OCI-LY3 (cell line): ENCODE measurements at regions not wholly inside any gene's neighbourhood (a gene's known extent, or its start where the extent isn't known, plus 50 kb on each side); places are given as distances from the start of the nearest gene placed in this dataset.

Experiments
- H2AFZ ChIP-seq: fragments of 200-600, 300-600 bp; shearing (Covaris generic); 2 replicates; pipeline ENCODE4 v1.6.0; 2014; ENCODE audit warnings: antibody characterized with exemption, low read depth, low read length
- H3K27ac ChIP-seq: fragments of 200-600, 300-600 bp; sonication (generic); 2 replicates; pipeline ENCODE4 v1.5.1; 2014; ENCODE audit warnings: mild to moderate bottlenecking, low read length, moderate library complexity, mixed read lengths
- H3K27me3 ChIP-seq: fragments of 200-600, 300-600 bp; sonication (generic); 2 replicates; pipeline ENCODE4 v1.6.1; 2014; ENCODE audit warnings: low read depth, low read length, mixed read lengths
- H3K36me3 ChIP-seq: fragments of 200-600, 300-600 bp; sonication (generic); replicated peaks from 2 replicates; pipeline ENCODE3; 2014; ENCODE audit warnings: low read depth, low read length, mixed read lengths
- H3K4me1 ChIP-seq: fragments of 300-600, 200-600 bp; sonication (generic); 2 replicates; pipeline ENCODE4 v1.6.1; 2014; ENCODE audit warnings: low read length, mixed read lengths
- H3K4me2 ChIP-seq: fragments of 200-600, 300-600 bp; sonication (generic); 2 replicates; pipeline ENCODE4 v1.6.1; 2014; ENCODE audit warnings: low read length, mixed read lengths
- H3K4me3 ChIP-seq: fragments of 300-600, 200-600 bp; sonication (generic); 2 replicates; pipeline ENCODE4 v1.5.1; 2014; ENCODE audit warnings: antibody characterized with exemption, mild to moderate bottlenecking, low read length, moderate library complexity
- H3K79me2 ChIP-seq: fragments of 300-600, 200-600 bp; shearing (Covaris generic); 2 replicates; pipeline ENCODE4 v1.6.1; 2014; ENCODE audit warnings: mild to moderate bottlenecking, low read length, mixed read lengths
- H3K9ac ChIP-seq: fragments of 300-600, 200-600 bp; shearing (Covaris generic); 2 replicates; pipeline ENCODE4 v1.6.0; 2014; ENCODE audit warnings: mild to moderate bottlenecking, low read length, moderate library complexity
- H3K9me3 ChIP-seq: fragments of 200-600, 300-600 bp; shearing (Covaris generic); 2 replicates; pipeline ENCODE4 v1.6.1; 2014; ENCODE audit warnings: low read length, mixed read lengths; ENCODE audit not compliant: insufficient read depth
- H4K20me1 ChIP-seq: fragments of 200-600, 300-600 bp; sonication (generic); 2 replicates; pipeline ENCODE4 v1.6.1; 2016; ENCODE audit warnings: low read length, mixed read lengths; ENCODE audit not compliant: insufficient read depth
- EZH2phosphoT487 ChIP-seq: fragments of 200-600 bp; shearing (Covaris generic); IDR thresholded peaks from 2 replicates; pipeline ENCODE4 v1.6.1; 2018; ENCODE audit warnings: antibody characterized with exemption, mixed run types, low read depth
- TF ChIP-seq, protein P1 (sequence below): fragments of 200-600, 300-600 bp; sonication (generic); IDR thresholded peaks from 2 replicates; pipeline ENCODE4 v1.5.1; 2014; ENCODE audit warnings: antibody characterized with exemption, low read length, low read depth

DNA sequence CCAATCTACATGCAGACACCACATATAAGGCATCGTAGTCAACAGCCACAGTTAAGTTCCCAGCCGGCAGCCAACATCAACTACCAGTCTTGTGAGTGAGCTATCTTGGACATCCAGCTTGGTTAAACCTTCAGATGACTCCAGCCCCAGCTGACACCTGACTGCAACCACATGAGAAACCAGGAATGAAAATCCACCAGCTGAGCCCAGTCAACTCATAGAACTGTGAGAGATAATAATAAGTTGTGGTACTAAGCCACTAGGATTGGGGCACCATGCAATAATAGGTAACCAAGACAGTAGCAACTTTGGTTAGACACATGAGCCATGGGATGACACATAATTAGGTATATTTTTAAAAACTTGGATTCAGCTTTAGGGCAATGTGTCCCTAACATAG is 188.1 kb upstream of the BCOR start:
- Histone ChIP-seq H4K20me1 (no peaks in the 10 kb centered on the region), H3K36me3 (peaks cover 4% of the 10 kb centered on the region), H3K9ac (no peak overlapping the region), H3K9me3 (no peaks in the 10 kb centered on the region), H3K27ac (no peak overlapping the region), H3K27me3 (no peaks in the 10 kb centered on the region), H3K79me2 (no peaks in the 10 kb centered on the region), H2AFZ (no peak overlapping the region), H3K4me2 (no peak overlapping the region), H3K4me3 (no peak overlapping the region), H3K4me1 (peaks cover 10% of the 10 kb centered on the region)
- TF ChIP-seq EZH2phosphoT487 = no peak
- TF ChIP-seq, protein P1, sequence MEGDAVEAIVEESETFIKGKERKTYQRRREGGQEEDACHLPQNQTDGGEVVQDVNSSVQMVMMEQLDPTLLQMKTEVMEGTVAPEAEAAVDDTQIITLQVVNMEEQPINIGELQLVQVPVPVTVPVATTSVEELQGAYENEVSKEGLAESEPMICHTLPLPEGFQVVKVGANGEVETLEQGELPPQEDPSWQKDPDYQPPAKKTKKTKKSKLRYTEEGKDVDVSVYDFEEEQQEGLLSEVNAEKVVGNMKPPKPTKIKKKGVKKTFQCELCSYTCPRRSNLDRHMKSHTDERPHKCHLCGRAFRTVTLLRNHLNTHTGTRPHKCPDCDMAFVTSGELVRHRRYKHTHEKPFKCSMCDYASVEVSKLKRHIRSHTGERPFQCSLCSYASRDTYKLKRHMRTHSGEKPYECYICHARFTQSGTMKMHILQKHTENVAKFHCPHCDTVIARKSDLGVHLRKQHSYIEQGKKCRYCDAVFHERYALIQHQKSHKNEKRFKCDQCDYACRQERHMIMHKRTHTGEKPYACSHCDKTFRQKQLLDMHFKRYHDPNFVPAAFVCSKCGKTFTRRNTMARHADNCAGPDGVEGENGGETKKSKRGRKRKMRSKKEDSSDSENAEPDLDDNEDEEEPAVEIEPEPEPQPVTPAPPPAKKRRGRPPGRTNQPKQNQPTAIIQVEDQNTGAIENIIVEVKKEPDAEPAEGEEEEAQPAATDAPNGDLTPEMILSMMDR = no peak

DNA sequence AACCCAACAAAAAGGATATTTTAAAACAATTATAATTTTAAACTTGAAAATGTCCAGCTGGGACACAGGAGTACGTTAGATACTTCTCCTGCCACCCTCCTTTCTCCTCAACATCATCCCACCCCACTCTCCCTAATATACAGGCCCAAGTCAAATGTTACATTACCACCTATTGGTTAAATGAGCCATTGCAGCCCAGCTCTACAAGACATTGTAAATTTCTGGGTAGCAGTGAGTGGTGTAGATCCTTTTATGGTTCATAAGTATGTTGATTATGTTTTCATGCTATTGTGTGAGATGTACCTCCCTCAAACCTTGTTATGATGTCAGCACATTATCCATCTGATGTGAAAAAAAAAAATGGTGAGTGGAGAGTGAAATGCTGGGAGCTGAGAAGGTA is 187.1 kb upstream of the BCOR start:
- no peaks in the 10 kb centered on the region for H3K79me2 ChIP-seq
- H3K27ac ChIP-seq = no peak overlapping the region
- no peaks in the 10 kb centered on the region for H4K20me1 ChIP-seq
- no peak overlapping the region for H3K4me3 ChIP-seq
- H3K4me2 ChIP-seq = no peak overlapping the region
- TF ChIP-seq, protein P1 = no peak
- no peak for TF ChIP-seq EZH2phosphoT487
- H3K36me3 ChIP-seq = peaks cover 2% of the 10 kb centered on the region
- peaks cover 10% of the 10 kb centered on the region for H3K4me1 ChIP-seq
- no peak overlapping the region for H3K9ac ChIP-seq
- no peaks in the 10 kb centered on the region for H3K9me3 ChIP-seq
- H2AFZ ChIP-seq = no peak overlapping the region
- H3K27me3 ChIP-seq = no peaks in the 10 kb centered on the region

DNA sequence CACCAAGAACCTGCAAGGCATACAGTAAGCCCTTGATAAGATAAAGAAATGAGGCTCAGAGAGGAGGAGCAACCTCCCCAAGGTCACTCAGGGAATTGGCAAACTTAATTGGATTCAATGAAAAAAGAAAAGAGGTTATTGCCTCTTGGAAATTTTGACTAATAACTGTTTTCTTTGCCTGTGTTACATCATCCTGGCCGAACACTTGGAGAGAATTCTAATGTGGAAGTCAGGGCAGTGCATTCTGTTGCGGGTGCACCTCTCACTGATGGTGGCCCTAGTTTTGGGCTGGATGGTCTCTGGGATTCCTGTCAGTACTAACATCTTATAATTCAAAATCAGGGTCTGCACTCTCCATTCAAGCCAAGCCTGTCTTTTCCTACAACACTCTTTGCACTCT is 186.2 kb upstream of the BCOR start:
- Histone ChIP-seq H3K4me3 (no peak overlapping the region), H3K9me3 (no peaks in the 10 kb centered on the region), H2AFZ (no peak overlapping the region), H3K9ac (no peak overlapping the region), H3K27ac (no peak overlapping the region), H3K79me2 (no peaks in the 10 kb centered on the region), H3K4me2 (no peak overlapping the region), H3K36me3 (no peaks in the 10 kb centered on the region), H3K27me3 (no peaks in the 10 kb centered on the region), H3K4me1 (peaks cover 10% of the 10 kb centered on the region), H4K20me1 (no peaks in the 10 kb centered on the region)
- no peak for TF ChIP-seq EZH2phosphoT487
- TF ChIP-seq, protein P1 = no peak

DNA sequence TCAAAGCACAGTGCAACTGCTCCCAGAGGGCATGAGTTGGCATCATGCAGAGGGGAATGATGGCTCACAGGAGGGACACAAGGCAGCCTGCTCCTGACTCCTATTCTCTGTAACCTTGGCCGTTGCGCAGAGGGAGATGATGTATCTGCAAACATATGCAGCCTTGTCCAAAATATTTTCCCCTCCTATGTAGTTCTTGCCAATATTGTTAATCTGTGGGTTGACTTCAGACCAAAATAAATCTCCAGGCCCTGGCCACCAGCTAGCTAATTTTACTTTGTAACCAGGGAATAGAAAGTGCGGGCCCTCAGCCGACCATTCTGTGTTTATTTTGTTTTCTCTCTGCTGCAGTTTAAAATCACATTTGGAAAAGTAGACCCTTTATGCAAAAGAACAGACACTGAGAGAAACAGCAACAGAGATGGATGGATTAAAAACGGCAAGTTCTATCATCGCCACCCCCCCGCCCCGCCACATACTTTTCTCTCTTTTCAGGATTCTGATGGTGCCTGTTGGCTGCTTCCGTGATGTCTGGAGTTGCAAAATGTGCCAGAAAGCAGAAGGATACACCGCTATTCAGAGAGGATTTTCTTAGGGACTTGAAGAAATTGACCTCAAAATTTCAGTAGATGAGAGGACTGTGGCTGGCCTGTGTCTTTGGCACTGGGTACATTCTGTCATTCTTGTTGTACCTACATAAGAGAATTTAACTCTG is 185.3 kb upstream of the BCOR start:
- Histone ChIP-seq H3K36me3 (no peaks in the 10 kb centered on the region), H3K4me2 (no peak overlapping the region), H3K9ac (no peak overlapping the region), H3K27me3 (no peaks in the 10 kb centered on the region), H3K4me1 (peaks cover 10% of the 10 kb centered on the region), H3K4me3 (no peak overlapping the region), H2AFZ (no peak overlapping the region), H3K27ac (no peak overlapping the region), H3K9me3 (no peaks in the 10 kb centered on the region), H4K20me1 (no peaks in the 10 kb centered on the region), H3K79me2 (no peaks in the 10 kb centered on the region)
- TF ChIP-seq EZH2phosphoT487 = no peak
- TF ChIP-seq, protein P1 = no peak
